ENCODE measurements at regions not wholly inside any gene's neighbourhood (a gene's known extent, or its start where the extent isn't known, plus 50 kb on each side); places are given as distances from the start of the nearest gene placed in this dataset.

DNA sequence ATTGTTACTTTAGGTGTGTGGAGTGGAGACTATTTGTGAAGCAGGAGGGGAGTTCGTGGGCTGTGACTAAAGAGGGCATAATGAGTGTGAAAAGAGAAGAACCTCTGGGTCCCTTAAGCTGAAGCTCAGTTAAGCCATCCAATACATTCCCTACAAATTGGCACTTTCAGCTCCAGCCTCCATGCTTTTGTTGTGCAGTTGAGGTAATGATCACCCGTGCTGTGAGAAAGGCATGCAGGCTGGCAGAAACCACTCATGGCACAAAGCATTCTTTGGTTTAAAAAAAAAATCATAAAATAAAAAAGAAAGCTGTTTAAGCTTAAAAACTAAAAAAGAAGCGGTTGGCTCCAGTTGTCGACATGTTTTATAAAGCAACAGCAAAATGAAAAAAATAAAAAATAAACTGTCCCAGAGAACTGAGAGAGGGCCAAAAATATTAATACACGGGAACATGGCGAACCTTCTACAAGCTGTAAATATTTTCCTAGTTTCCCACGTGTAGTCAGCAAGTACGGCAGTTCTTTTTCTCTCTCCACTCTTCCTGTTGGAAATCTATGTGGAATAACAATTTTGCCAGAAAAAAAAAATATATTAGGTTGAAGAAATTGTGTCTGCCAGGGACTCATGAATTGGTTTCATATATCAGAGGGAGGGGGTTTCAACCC is 82.2 kb downstream of the ANKRD60 start:
- intact Hi-C loops (cut with micrococcal nuclease): no loop called here
- Histone ChIP-seq H3K9me1 (replicated peaks; ENCODE audit: control insufficient read depth, extremely low read depth, insufficient read depth, low read length) (no peaks in the 10 kb centered on the region), H4K20me1 (replicated peaks; ENCODE audit: control insufficient read depth, extremely low read depth, insufficient read depth, low read length) (no peaks in the 10 kb centered on the region), H3K36me3 (ENCODE audit: control insufficient read depth in 2 of 2, extremely low read depth in 1 of 2, insufficient read depth in 2 of 2, low read length in 2 of 2) (no peaks in the 10 kb centered on the region), H3K27ac (ENCODE audit: insufficient read depth, low read depth, low read length) (no peak overlapping the region), H3K4me3 (replicated peaks in 1 of 3; ENCODE audit: insufficient read depth in 1 of 3, low read depth in 1 of 3, low read length in 3 of 3) (no peak overlapping the region), H3K9ac (replicated peaks; ENCODE audit: extremely low read depth, insufficient read depth, low read length) (no peak overlapping the region), H3K27me3 (ENCODE audit: control insufficient read depth in 2 of 2, insufficient read depth in 2 of 2, low read length in 2 of 2) (peaks cover 0 to 6% of the 10 kb centered on the region in 2 experiments), H3K79me2 (ENCODE audit: control insufficient read depth, insufficient read depth, low read length) (no peaks in the 10 kb centered on the region), H2AFZ (ENCODE audit: low read depth, low read length) (no peak overlapping the region), H3K4me1 (ENCODE audit: control insufficient read depth, extremely low read depth, insufficient read depth, low read length) (no peaks in the 10 kb centered on the region), H3K4me2 (ENCODE audit: insufficient read depth, low read length) (no peak overlapping the region), H3K9me3 (replicated peaks; ENCODE audit: control insufficient read depth, insufficient read depth, low read length) (no peaks in the 10 kb centered on the region)
- dilution Hi-C loops (cut with MboI; ENCODE audit: extremely low pct_ligation_motif_present, low sequenced_read_pairs): no loop called here
- CTCF ChIA-PET: interaction anchor here (0.8 to 0.9 kb wide), 2 partner anchors 34 to 492 kb away, joined by 3 to 4 read pairs; no protein-coding TSS in a partner anchor
- FAIRE-seq: no peak
- POLR2A ChIA-PET: no interaction called here
- no TSS peak for BruUV-seq (replicated peaks)
- no peak for DNase-seq (ENCODE audit: low read depth, low spot score)
- TF ChIP-seq FOS (IDR thresholded peaks at IDR 0.05; ENCODE audit: borderline replicate concordance, insufficient read depth, low read length) (no peak), POLR2AphosphoS5 (IDR thresholded peaks at IDR 0.05; ENCODE audit: insufficient read depth, low read depth, low read length) (no peak), POLR2A (IDR thresholded peaks at IDR 0.05; ENCODE audit: low read depth, low read length) (no peak), JUN (IDR thresholded peaks at IDR 0.05; ENCODE audit: borderline replicate concordance, insufficient read depth, insufficient read length, low read depth) (no peak)
- TF ChIP-seq, protein P1, sequence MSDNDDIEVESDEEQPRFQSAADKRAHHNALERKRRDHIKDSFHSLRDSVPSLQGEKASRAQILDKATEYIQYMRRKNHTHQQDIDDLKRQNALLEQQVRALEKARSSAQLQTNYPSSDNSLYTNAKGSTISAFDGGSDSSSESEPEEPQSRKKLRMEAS (IDR thresholded peaks at IDR 0.05; ENCODE audit: insufficient read depth, insufficient read length): no peak

- FAIRE-seq (no peak), DNase-seq (ENCODE audit: low read depth, low spot score) (no peak)
- no peaks in the 10 kb centered on the region for H3K9me1 ChIP-seq (replicated peaks; ENCODE audit: control insufficient read depth, extremely low read depth, insufficient read depth, low read length)
- H3K4me1 ChIP-seq (ENCODE audit: control insufficient read depth, extremely low read depth, insufficient read depth, low read length): no peaks in the 10 kb centered on the region
- dilution Hi-C loops (cut with MboI; ENCODE audit: extremely low pct_ligation_motif_present, low sequenced_read_pairs) (no loop called here), intact Hi-C loops (cut with micrococcal nuclease) (no loop called here)
- H4K20me1 ChIP-seq (replicated peaks; ENCODE audit: control insufficient read depth, extremely low read depth, insufficient read depth, low read length): no peaks in the 10 kb centered on the region
- CTCF ChIA-PET: interaction anchor here (0.8 kb wide), 1 partner anchor 34 kb away, joined by 4 read pairs; no protein-coding TSS in a partner anchor
- no peaks in the 10 kb centered on the region for H3K79me2 ChIP-seq (ENCODE audit: control insufficient read depth, insufficient read depth, low read length)
- no peak for TF ChIP-seq JUN (IDR thresholded peaks at IDR 0.05; ENCODE audit: borderline replicate concordance, insufficient read depth, insufficient read length, low read depth)
- TF ChIP-seq EZH2 (IDR thresholded peaks at IDR 0.05; ENCODE audit: borderline replicate concordance, low read depth, low read length, severe bottlenecking): no peak
- TF ChIP-seq FOS (IDR thresholded peaks at IDR 0.05; ENCODE audit: borderline replicate concordance, insufficient read depth, low read length): no peak
- H3K4me2 ChIP-seq (ENCODE audit: insufficient read depth, low read length): no peak overlapping the region
- no TSS peak for BruUV-seq (replicated peaks)
- POLR2A ChIA-PET: no interaction called here
- no peak overlapping the region for H3K9ac ChIP-seq (replicated peaks; ENCODE audit: extremely low read depth, insufficient read depth, low read length)
- H3K27ac ChIP-seq (ENCODE audit: insufficient read depth, low read depth, low read length): no peak overlapping the region
- no peak overlapping the region for H3K4me3 ChIP-seq (replicated peaks in 1 of 3; ENCODE audit: insufficient read depth in 1 of 3, low read depth in 1 of 3, low read length in 3 of 3)
- no peak overlapping the region for H2AFZ ChIP-seq (ENCODE audit: low read depth, low read length)
- peaks cover 0 to 4% of the 10 kb centered on the region in 2 experiments for H3K27me3 ChIP-seq (ENCODE audit: control insufficient read depth in 2 of 2, insufficient read depth in 2 of 2, low read length in 2 of 2)
- no peaks in the 10 kb centered on the region for H3K36me3 ChIP-seq (ENCODE audit: control insufficient read depth in 2 of 2, extremely low read depth in 1 of 2, insufficient read depth in 2 of 2, low read length in 2 of 2)
- H3K9me3 ChIP-seq (replicated peaks; ENCODE audit: control insufficient read depth, insufficient read depth, low read length): no peaks in the 10 kb centered on the region
Measured at GRCh38 chr20:58145506-58146080, 82.9 kb downstream of the ANKRD60 start.
